ENCODE measurements at regions not wholly inside any gene's neighbourhood (a gene's known extent, or its start where the extent isn't known, plus 50 kb on each side); places are given as distances from the start of the nearest gene placed in this dataset.

- Histone ChIP-seq H4K20me1 (replicated peaks; ENCODE audit: control insufficient read depth, extremely low read depth, insufficient read depth, low read length) (no peaks in the 10 kb centered on the region), H3K4me3 (replicated peaks in 1 of 3; ENCODE audit: insufficient read depth in 1 of 3, low read depth in 1 of 3, low read length in 3 of 3) (no peak overlapping the region), H3K36me3 (ENCODE audit: control insufficient read depth in 2 of 2, extremely low read depth in 1 of 2, insufficient read depth in 2 of 2, low read length in 2 of 2) (no peaks in the 10 kb centered on the region), H3K27me3 (ENCODE audit: control insufficient read depth in 2 of 2, insufficient read depth in 2 of 2, low read length in 2 of 2) (no peaks in the 10 kb centered on the region), H3K9me3 (replicated peaks; ENCODE audit: control insufficient read depth, insufficient read depth, low read length) (no peaks in the 10 kb centered on the region), H3K9ac (replicated peaks; ENCODE audit: extremely low read depth, insufficient read depth, low read length) (no peak overlapping the region), H3K4me1 (ENCODE audit: control insufficient read depth, extremely low read depth, insufficient read depth, low read length) (peaks cover 37% of the 10 kb centered on the region), H2AFZ (ENCODE audit: low read depth, low read length) (no peak overlapping the region), H3K4me2 (ENCODE audit: insufficient read depth, low read length) (no peak overlapping the region), H3K27ac (ENCODE audit: insufficient read depth, low read depth, low read length) (no peak overlapping the region), H3K79me2 (ENCODE audit: control insufficient read depth, insufficient read depth, low read length) (no peaks in the 10 kb centered on the region), H3K9me1 (replicated peaks; ENCODE audit: control insufficient read depth, extremely low read depth, insufficient read depth, low read length) (no peaks in the 10 kb centered on the region)
- no peak for FAIRE-seq
- BruUV-seq (replicated peaks), result no TSS peak
- intact Hi-C loops (cut with micrococcal nuclease), result no loop called here
- ChIA-PET POLR2A (interaction anchor here (1.0 kb wide), 1 partner anchor 117 kb away, joined by 3 read pairs; no protein-coding TSS in a partner anchor), CTCF (interaction anchor here (0.5 to 12.0 kb wide), 8 partner anchors 29 to 254 kb away, joined by 3 to 256 read pairs (median 4); partner anchors contain the start of gene MBNL2)
- dilution Hi-C loops (cut with MboI; ENCODE audit: extremely low pct_ligation_motif_present, low sequenced_read_pairs), result loop anchor here (25.0 kb wide), 1 partner anchor 100 kb away; the partner anchor contains the start of gene MBNL2
- no peak for TF ChIP-seq JUN (IDR thresholded peaks at IDR 0.05; ENCODE audit: borderline replicate concordance, insufficient read depth, insufficient read length, low read depth)
- no peak for TF ChIP-seq GATA2 (IDR thresholded peaks at IDR 0.05; ENCODE audit: insufficient read depth, insufficient read length, low read depth, low read length)
- TF ChIP-seq, protein P1, sequence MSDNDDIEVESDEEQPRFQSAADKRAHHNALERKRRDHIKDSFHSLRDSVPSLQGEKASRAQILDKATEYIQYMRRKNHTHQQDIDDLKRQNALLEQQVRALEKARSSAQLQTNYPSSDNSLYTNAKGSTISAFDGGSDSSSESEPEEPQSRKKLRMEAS (IDR thresholded peaks at IDR 0.05; ENCODE audit: insufficient read depth, insufficient read length), result no peak
- no peak for TF ChIP-seq POLR2A (IDR thresholded peaks at IDR 0.05; ENCODE audit: low read depth, low read length)
- TF ChIP-seq CTCF (IDR thresholded peaks at IDR 0.05; ENCODE audit: extremely low read depth in 1 of 2, insufficient read depth in 1 of 2, low read depth in 1 of 2, low read length in 2 of 2), result no peak
- TF ChIP-seq MYC (IDR thresholded peaks at IDR 0.05; ENCODE audit: low read depth, low read length), result no peak
- TF ChIP-seq FOS (IDR thresholded peaks at IDR 0.05; ENCODE audit: borderline replicate concordance, insufficient read depth, low read length), result no peak
- no peak for TF ChIP-seq EZH2 (IDR thresholded peaks at IDR 0.05; ENCODE audit: borderline replicate concordance, low read depth, low read length, severe bottlenecking)
- no peak for TF ChIP-seq POLR2AphosphoS5 (IDR thresholded peaks at IDR 0.05; ENCODE audit: insufficient read depth, low read depth, low read length)
- DNase-seq (ENCODE audit: low read depth, low spot score), result no peak
Observed at GRCh38 chr13:97112446-97113152, 109.5 kb upstream of the MBNL2 start.

Measured in endothelial cell of umbilical vein (primary cell).